NCI-H345 treated with DMSO at 0.1 percent for 48 hours (cell line): ENCODE measurements at regions not wholly inside any gene's neighbourhood (a gene's known extent, or its start where the extent isn't known, plus 50 kb on each side); places are given as distances from the start of the nearest gene placed in this dataset.
"Not testable (repeated sequence)": the region's sequence is repeated elsewhere in the genome, so short reads cannot be mapped to it uniquely, and the experiment has no call there.

Experiments used
- DNase-seq: peaks from one replicate; lab custom pipeline; 2025; ENCODE audit not compliant: unreplicated experiment; lab: John Stamatoyannopoulos, UW

- no peak for DNase-seq
Measured at GRCh38 chr2:66109419-66109818, 325.5 kb upstream of the MEIS1 start.

DNA sequence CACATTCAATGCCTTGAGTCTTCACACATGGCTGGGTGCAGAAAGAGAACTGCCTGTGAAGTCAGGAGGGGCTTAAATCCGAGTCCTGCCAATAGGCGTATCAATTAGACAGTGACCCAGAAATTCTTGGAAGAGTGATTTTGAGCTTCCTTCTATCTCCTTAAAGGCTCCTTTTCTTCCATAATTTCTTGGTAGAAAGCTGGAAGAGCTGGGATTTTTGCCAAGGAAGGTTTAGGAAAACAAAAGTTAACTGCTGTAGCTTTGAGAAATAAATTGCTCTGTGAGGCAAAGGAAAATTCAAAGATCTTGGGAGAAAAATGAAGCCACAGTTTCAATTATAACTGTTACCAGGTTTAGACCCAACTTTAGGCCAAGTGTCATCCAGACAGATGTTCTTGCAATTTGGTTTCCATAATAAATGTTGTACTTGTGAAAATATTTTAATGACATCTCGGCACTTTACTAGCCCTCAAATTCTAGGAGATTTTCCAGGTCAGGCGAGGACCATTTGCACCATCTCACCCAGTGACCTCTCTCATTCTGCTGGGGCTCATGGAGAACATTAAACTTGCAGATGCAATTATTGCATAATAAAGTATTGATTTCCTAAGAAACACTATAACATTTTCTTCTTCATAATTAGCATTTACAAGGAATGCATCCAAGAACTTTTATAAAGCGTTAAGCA is 329.7 kb upstream of the MEIS1 start:
- DNase-seq: no peak

GRCh38 chr2:66103581-66103980 is 331.3 kb upstream of the MEIS1 start:
- no peak for DNase-seq

GRCh38 chr2:66101206-66101605 is 333.7 kb upstream of the MEIS1 start:
- DNase-seq: no peak

- DNase-seq: no peak
Measured at GRCh38 chr2:66095820-66096345, 339.0 kb upstream of the MEIS1 start.

- not testable (repeated sequence) for DNase-seq
Measured at GRCh38 chr2:66094689-66095088, 340.2 kb upstream of the MEIS1 start.

GRCh38 chr2:66093371-66093770 is 341.6 kb upstream of the MEIS1 start:
- no peak for DNase-seq

DNA sequence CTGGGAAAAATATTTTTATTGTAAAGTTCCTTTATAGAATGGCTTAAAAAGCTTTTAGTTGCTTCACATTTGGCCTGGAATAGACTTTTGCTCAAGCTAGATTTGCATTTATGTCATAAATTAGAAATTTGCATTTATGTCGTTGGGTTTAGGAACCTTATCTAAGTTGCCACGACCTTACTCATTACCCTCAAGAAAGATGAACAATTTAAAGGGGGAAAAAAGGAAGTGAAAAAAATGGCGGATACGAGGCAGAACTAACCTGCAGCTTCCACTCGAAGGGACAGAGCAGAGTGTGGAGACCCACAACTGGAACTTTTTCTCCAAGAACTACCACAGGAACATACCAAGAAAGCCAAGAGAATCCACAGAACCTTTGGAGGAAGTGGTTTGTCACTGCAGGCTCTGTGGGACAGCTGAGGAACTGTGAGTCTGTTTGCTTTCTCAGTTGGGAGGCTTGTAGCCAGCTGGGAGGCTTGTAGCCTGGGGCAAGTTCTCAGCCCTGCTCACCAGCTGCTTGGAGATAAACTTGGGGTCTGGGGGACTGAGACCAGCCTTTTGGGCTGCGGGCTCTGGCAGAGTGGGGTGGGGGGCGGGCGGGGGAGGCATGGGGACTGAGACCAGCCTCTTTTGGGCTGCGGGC is 349.9 kb upstream of the MEIS1 start:
- DNase-seq: peak; percentile 39

- no peak for DNase-seq
Measured at GRCh38 chr2:66082581-66082980, 352.3 kb upstream of the MEIS1 start.

DNA sequence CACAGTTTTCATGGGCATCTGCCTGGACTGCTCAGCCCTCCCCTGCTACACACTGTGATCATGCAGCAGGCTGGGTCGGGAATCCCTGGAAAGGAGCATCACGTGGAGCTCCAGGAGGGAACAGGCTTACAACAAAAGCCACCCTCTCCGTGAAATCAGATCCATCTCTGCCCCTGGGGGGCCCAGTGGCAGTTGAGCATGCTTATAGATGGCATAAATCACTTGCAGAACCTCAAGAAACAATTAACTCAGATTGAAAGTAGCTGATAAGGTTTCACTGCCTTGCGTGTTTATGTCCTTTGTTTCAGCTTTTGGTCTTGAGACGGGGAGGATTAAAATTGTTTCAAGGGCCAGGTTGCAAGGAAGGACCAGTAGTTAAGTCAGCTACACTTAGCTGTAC is 354.8 kb upstream of the MEIS1 start:
- DNase-seq: no peak

DNA sequence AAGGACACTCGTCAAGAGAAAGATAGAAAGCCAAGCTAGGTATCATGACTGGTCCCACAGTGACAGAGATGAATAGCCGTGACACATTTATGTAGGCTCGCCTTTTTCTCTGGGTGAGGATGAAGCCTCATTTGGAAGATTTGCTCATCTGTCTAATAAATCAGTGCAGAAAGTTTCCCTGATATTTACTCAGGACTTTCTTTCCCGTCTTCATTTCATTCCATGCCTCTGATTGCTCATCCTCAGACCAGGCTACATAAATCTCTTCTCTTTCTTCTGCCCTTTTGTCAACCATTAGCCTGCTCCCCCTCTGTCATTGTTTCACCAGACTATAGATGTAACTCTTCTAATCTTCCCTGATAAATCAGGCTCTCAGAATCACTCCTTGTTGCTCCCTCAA is 361.8 kb upstream of the MEIS1 start:
- DNase-seq: no peak

DNA sequence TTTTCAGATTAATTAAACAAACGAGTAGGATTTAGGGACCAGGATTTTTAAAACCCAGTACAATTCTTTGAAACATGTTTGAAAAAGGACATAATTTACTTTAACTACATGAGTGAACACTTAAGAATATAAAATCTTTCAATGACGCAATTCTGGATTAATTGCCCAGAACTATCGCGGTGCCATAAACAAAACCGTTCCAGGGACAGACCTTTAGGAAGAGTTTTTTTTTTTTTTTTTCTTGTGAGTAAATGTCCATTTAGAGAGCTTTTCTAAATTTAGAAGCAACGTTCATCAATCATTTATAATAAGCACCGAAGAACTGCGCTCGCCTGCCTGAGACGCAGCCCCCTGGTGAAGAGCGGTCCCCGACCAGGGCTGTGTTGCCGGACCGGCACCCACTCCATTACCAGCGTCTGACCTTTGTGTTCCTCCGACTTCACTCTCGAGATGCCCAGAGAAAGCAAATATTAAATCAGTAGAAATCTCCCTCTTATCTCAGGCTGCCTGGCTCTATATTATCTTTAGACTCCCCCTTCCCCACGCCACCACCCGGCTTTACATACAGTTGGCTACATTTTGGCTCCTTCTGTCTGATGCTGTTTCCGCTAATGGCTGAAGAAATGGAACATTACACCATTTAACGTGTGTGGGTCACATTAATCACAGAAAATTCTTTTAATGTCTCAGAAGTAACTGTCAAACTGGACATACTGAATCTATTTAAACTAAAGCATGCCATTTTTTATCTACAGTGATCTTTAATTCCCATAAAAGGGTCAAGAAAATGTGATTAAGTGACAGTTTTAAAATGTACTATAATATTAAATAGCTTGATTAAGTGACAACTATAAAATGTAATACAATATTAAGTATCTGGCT is 364.0 kb upstream of the MEIS1 start:
- no peak for DNase-seq

GRCh38 chr2:66069937-66070720 is 364.8 kb upstream of the MEIS1 start:
- DNase-seq: no peak

DNA sequence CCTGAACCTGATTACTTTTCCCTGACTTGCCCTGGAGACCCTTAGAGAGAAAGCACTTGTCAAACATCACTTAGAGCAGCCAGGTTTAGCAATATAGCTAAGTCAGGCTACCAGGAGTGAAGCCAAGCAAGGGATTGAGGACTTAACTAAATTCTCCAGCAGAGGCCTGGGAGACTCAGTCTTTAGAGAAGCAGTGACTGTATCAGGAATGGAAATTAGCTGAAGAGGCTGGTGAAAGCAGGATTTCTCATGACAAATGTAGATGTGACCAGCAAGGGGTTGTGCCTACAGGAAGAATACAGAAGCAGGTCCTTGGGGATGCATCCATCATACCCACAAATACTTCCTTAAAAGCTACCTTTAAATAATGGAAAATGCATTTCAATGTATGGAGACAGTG is 368.9 kb upstream of the MEIS1 start:
- DNase-seq: no peak

- no peak for DNase-seq
Measured at GRCh38 chr2:66059332-66059731, 375.6 kb upstream of the MEIS1 start.

- no peak for DNase-seq
Measured at GRCh38 chr2:66058675-66059074, 376.2 kb upstream of the MEIS1 start.

DNA sequence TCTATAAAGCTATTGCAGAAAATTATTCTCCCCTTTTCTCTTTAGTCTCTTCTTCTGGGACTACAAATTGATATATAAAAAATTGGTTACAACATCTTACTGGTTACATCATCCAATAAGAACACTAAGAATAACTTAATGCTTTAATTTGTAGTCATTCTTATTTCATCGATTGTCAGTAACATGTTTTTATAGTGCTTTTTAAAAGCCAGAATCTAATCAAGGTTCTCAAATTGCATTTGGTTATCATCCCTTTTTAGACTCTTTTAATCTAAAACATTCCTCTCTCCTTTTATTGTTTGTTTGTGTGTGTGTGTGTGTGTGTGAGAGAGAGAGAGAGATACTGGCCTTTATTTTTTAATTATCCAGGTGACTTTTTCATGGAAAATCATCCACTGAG is 377.1 kb upstream of the MEIS1 start:
- DNase-seq: no peak

- no peak for DNase-seq
Measured at GRCh38 chr2:66050392-66050791, 384.5 kb upstream of the MEIS1 start.

DNA sequence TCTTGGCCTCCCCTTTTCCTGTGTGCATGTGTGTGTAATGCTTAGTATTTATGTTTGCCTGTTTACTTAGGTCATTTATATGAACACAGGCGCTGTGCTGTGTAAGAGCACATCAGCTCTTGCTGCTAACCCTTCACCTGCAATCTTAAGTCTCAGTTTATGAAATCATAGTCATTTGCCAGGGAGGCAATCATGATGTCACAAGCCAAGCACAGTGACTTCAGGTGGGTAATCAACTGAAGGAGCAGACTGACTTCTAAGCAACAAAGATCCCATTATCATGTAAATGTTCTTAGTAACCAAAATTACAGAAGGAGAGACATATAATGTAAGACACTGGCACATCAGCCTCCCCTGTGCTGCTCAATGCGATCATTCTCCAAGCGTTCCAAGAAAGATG is 386.3 kb upstream of the MEIS1 start:
- no peak for DNase-seq

DNA sequence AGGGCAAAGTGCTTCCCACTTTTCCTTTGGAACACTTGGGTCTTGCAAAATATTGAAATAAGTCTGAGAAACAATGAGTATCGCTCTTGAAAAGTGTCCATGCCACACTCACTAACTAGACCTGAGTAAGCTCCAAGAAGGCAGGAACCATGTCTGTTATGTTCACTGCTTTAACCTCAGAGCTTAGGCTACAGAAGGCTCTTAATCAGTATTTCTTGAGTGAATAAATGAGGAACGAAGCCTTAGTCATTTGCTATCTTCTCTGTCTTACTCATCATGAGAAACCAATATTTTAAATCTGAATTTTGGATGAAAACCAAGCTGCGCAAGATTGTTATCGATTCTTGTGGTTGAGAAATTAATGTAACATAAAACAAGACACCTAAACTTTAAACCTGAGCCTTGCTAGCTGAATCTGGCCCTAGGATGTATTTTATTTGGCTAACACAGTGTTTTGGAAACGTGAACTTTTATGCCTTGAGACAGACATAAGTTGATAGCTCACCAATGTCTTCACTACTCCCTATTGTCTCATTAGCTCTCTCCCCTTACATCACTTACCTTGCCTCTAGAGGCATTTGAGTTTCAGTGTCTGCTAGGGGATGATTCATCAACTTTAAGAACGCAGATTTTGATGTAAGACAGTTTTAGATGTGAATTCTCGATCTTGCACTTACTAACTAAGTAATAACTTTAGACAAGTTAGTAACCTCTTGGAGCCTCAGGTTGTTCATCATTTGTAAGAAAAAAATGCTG is 392.8 kb upstream of the MEIS1 start:
- DNase-seq: no peak
